K562 (cell line): ENCODE measurements at regions not wholly inside any gene's neighbourhood (a gene's known extent, or its start where the extent isn't known, plus 50 kb on each side); places are given as distances from the start of the nearest gene placed in this dataset.
A peak's percentile ranks its signal among the peaks of the same experiment; 100 is the strongest.

Experiments
- ATAC-seq: fragments of 200-7000 bp; cut with Tn5 transposase; 3 replicates; pipeline ENCODE4 v1.9.1; 2020; ENCODE audit warnings: moderate library complexity
- BruUV-seq: library from RNA; stranded (reverse); fragments of 400-500 nt; replicated peaks from 2 replicates; lab custom pipeline; 2021; lab: Mats Ljungman, UMichigan
- CTCF ChIA-PET: fragments of 300-600 bp; formaldehyde crosslinking; extraction: SDS; loops from one replicate; lab custom pipeline; 2021; ENCODE audit warnings: low intra/inter-chr PET ratio; lab: Yijun Ruan, JAX
- POLR2A ChIA-PET: fragments of 300-600, 350-650 bp; sonication (Branson Sonifier 250); formaldehyde crosslinking; extraction: SDS; loops from one replicate; lab custom pipeline; 2021; ENCODE audit warnings: antibody characterized with exemption, inconsistent platforms; lab: Yijun Ruan, JAX
- DNase-seq, 4 experiments: peaks; one replicate each; pipeline versions ENCODE4 v3.0.0 to v3.0.0-alpha.2; 2011 to 2018; ENCODE audit warnings: low spot score in 3 of 4, mixed read lengths in 3 of 4; ENCODE audit errors: extremely low read depth in 1 of 4
- FAIRE-seq: peaks from 2 replicates; lab custom pipeline; 2011; peaks lifted over from hg19 to GRCh38; lab: Jason Lieb, UNC
- H2AFZ ChIP-seq: 2 replicates; pipeline ENCODE4 v1.6.0; 2011; ENCODE audit warnings: low read depth, low read length, control low read depth, inconsistent platforms
- H3K27ac ChIP-seq: fragments of 200-600 bp; 3 replicates; pipeline ENCODE4 v1.8.0; 2011; ENCODE audit warnings: low read depth, mild to moderate bottlenecking, control low read depth, inconsistent platforms, low read length, moderate library complexity, mixed read lengths; ENCODE audit errors: extremely low read depth
- H3K27me3 ChIP-seq, 2 experiments: fragments of 300-600 bp in 1 of 2; 2 replicates in 1 of 2; 3 replicates in 1 of 2; pipeline versions ENCODE4 v1.6.0 to v1.8.0; 2011; ENCODE audit warnings: inconsistent platforms in 2 of 2, low read length in 2 of 2, mild to moderate bottlenecking in 1 of 2, mixed read lengths in 1 of 2, moderate library complexity in 1 of 2; ENCODE audit not compliant: control insufficient read depth in 2 of 2, insufficient read depth in 2 of 2
- H3K36me3 ChIP-seq: fragments of 300-600 bp; 3 replicates; pipeline ENCODE4 v1.8.0; 2011; ENCODE audit warnings: mild to moderate bottlenecking, low read length, inconsistent platforms; ENCODE audit not compliant: control insufficient read depth, insufficient read depth
- H3K4me1 ChIP-seq, 2 experiments: fragments of 200-600 bp in 1 of 2; replicated peaks in 1 of 2; 2 replicates in 1 of 2; 3 replicates in 1 of 2; pipeline versions ENCODE4 v1.5.1 to v1.8.0; 2011; ENCODE audit warnings: inconsistent platforms in 2 of 2, low read length in 2 of 2, mild to moderate bottlenecking in 1 of 2, mixed read lengths in 1 of 2, moderate library complexity in 1 of 2; ENCODE audit not compliant: control insufficient read depth in 2 of 2, insufficient read depth in 2 of 2
- H3K4me2 ChIP-seq: 2 replicates; pipeline ENCODE4 v1.6.1; 2011; ENCODE audit warnings: low read length, control low read depth, inconsistent platforms, mixed read lengths; ENCODE audit not compliant: insufficient read depth
- H3K4me3 ChIP-seq: fragments of 200-600 bp; sonication (generic), shearing (Covaris generic); 2 replicates; pipeline ENCODE4 v1.5.1; 2016; ENCODE audit warnings: control low read depth, inconsistent platforms
- H3K79me2 ChIP-seq: fragments of 200-600 bp; 3 replicates; pipeline ENCODE4 v1.8.0; 2011; ENCODE audit warnings: low read length, inconsistent platforms; ENCODE audit not compliant: control insufficient read depth, insufficient read depth
- H3K9ac ChIP-seq, 2 experiments: 2 replicates each; pipeline versions ENCODE4 v1.6.0 to v1.6.1; 2011; ENCODE audit warnings: low read depth in 2 of 2, low read length in 2 of 2, control low read depth in 1 of 2, inconsistent platforms in 1 of 2, mild to moderate bottlenecking in 1 of 2, mixed read lengths in 1 of 2; ENCODE audit not compliant: insufficient read depth in 1 of 2
- H3K9me1 ChIP-seq: one replicate; pipeline ENCODE4 v1.6.0; 2011; ENCODE audit warnings: inconsistent platforms, mild to moderate bottlenecking, low read length, moderate library complexity; ENCODE audit not compliant: control insufficient read depth, insufficient read depth
- H3K9me3 ChIP-seq: replicated peaks from 2 replicates; pipeline ENCODE4 v1.5.1; 2011; ENCODE audit warnings: low read depth, low read length, inconsistent platforms; ENCODE audit not compliant: control insufficient read depth, insufficient read depth
- H4K20me1 ChIP-seq: replicated peaks from 2 replicates; pipeline ENCODE4 v1.6.1; 2011; ENCODE audit warnings: low read length, inconsistent platforms, mixed read lengths; ENCODE audit not compliant: control insufficient read depth, insufficient read depth
- CCAR2 ChIP-seq: fragments of 200-400 bp; formaldehyde crosslinking; IDR thresholded peaks from 2 replicates; pipeline ENCODE4 v1.6.1; 2017; ENCODE audit warnings: mild to moderate bottlenecking, low read depth, low read length
- GABPA ChIP-seq: fragments of 200-800 bp; sonication (Bioruptor generic); conservative IDR thresholded peaks from 2 replicates; pipeline ENCODE4 v1.6.1; 2016; ENCODE audit warnings: low read depth, missing genetic modification characterization, missing compliant biosample characterization
- GATAD2A ChIP-seq: fragments of 450-650 bp; IDR thresholded peaks from 2 replicates; pipeline ENCODE4 v1.6.1; 2017
- HNRNPUL1 ChIP-seq: fragments of 200-400 bp; formaldehyde crosslinking; IDR thresholded peaks from 2 replicates; pipeline ENCODE4 v1.6.1; 2017; ENCODE audit warnings: low read length
- KLF10 ChIP-seq: fragments of 250-450 bp; sonication (Bioruptor Pico); IDR thresholded peaks from 2 replicates; pipeline ENCODE4 v1.6.1; 2021; ENCODE audit warnings: matching md5 sums
- NELFE ChIP-seq: IDR thresholded peaks from 2 replicates; pipeline ENCODE4 v1.6.1; 2011; ENCODE audit warnings: mild to moderate bottlenecking; ENCODE audit not compliant: insufficient read depth, insufficient read length
- NR2C2 ChIP-seq, 2 experiments: fragments of 200-800 bp in 1 of 2; sonication (Bioruptor generic) in 1 of 2; sonication (generic) in 1 of 2; formaldehyde crosslinking in 1 of 2; IDR thresholded peaks; 2 replicates each; pipeline versions ENCODE4 v1.6.1 to v1.8.0; 2016 to 2022; ENCODE audit warnings: mild to moderate bottlenecking in 1 of 2, missing compliant biosample characterization in 1 of 2, missing genetic modification characterization in 1 of 2, missing genetic modification reagents in 1 of 2
- ZNF134 ChIP-seq: fragments of 250-450 bp; sonication (Bioruptor Pico); conservative IDR thresholded peaks from 2 replicates; pipeline ENCODE4 v1.4.0; 2020
- WGBS: fragments of 100-300 bp; shearing (Covaris generic); methylation state at CpG from one replicate; pipeline ENCODE4 v1.1.6; 2016; ENCODE audit warnings: low coverage, mixed read lengths; ENCODE audit not compliant: insufficient coverage; ENCODE audit errors: missing lambda C conversion rate; 5-methylcytosine and 5-hydroxymethylcytosine counted together
- in situ Hi-C: fragments of 300-500 bp; cut with MboI; formaldehyde crosslinking; loops from 4 replicates; pipeline ENCODE4 v1.15.0; 2018; ENCODE audit warnings: inconsistent platforms, mixed read lengths
- intact Hi-C: fragments of 100-400 bp; cut with micrococcal nuclease; formaldehyde crosslinking; loops from 2 replicates; pipeline ENCODE4 v1.14.2; 2022

GRCh38 chr5:4042311-4042710 lies 446.7 kb downstream of the IRX1 start:
- H3K4me1 ChIP-seq = no peaks in the 10 kb centered on the region
- H3K9me1 ChIP-seq = no peaks in the 10 kb centered on the region
- no peak overlapping the region for H3K4me2 ChIP-seq
- intact Hi-C loops (no loop called here), in situ Hi-C loops (no loop called here)
- H3K4me3 ChIP-seq = no peak overlapping the region
- H3K36me3 ChIP-seq = no peaks in the 10 kb centered on the region
- no peak overlapping the region for H3K27ac ChIP-seq
- CTCF ChIA-PET = no interaction called here
- FAIRE-seq (no peak), DNase-seq (no peak), ATAC-seq (no peak)
- no peak overlapping the region for H3K9ac ChIP-seq
- no peaks in the 10 kb centered on the region for H4K20me1 ChIP-seq
- no peaks in the 10 kb centered on the region for H3K27me3 ChIP-seq
- no TSS peak for BruUV-seq
- POLR2A ChIA-PET = no interaction called here
- no peak overlapping the region for H2AFZ ChIP-seq
- WGBS = 0% methylated on average over 2 of the region's 2 CpGs
- no peaks in the 10 kb centered on the region for H3K9me3 ChIP-seq
- TF ChIP-seq KLF10 (no peak), GABPA (tag) (0 out of 2 replicates have a peak, but pooled peaks have one; percentile 34), NR2C2 (CRISPR knock-in tag; IDR thresholded peaks at IDR 0.05) (no peak), NR2C2 (tag; IDR thresholded peaks at IDR 0.05) (peak; percentile 17; the same call in 1 of the 2 replicates)
- H3K79me2 ChIP-seq = no peaks in the 10 kb centered on the region

GRCh38 chr5:4043135-4043534 lies 447.5 kb downstream of the IRX1 start:
- H3K4me1 ChIP-seq = no peaks in the 10 kb centered on the region
- no peak overlapping the region for H3K4me3 ChIP-seq
- ChIA-PET POLR2A (no interaction called here), CTCF (no interaction called here)
- no peaks in the 10 kb centered on the region for H3K9me1 ChIP-seq
- H3K9ac ChIP-seq = no peak overlapping the region
- BruUV-seq = no TSS peak
- H3K9me3 ChIP-seq = no peaks in the 10 kb centered on the region
- H4K20me1 ChIP-seq = no peaks in the 10 kb centered on the region
- TF ChIP-seq CCAR2 (no peak), GATAD2A (no peak), HNRNPUL1 (no peak), ZNF134 (CRISPR knock-in tag) (no peak), NELFE (no peak)
- no peak overlapping the region for H3K27ac ChIP-seq
- ATAC-seq (no peak), FAIRE-seq (no peak), DNase-seq (no peak)
- intact Hi-C loops (no loop called here), in situ Hi-C loops (no loop called here)
- no peaks in the 10 kb centered on the region for H3K27me3 ChIP-seq
- H2AFZ ChIP-seq = no peak overlapping the region
- no peak overlapping the region for H3K4me2 ChIP-seq
- H3K79me2 ChIP-seq = no peaks in the 10 kb centered on the region
- no peaks in the 10 kb centered on the region for H3K36me3 ChIP-seq
